IMR-90 (cell line): ENCODE measurements at regions not wholly inside any gene's neighbourhood (a gene's known extent, or its start where the extent isn't known, plus 50 kb on each side); places are given as distances from the start of the nearest gene placed in this dataset.

Experiments
- ATAC-seq: fragments of 200-7000 bp; cut with Tn5 transposase; 2 replicates; pipeline ENCODE4 v1.9.1; 2020; ENCODE audit warnings: low read depth, mild to moderate bottlenecking, moderate library complexity
- BruUV-seq: library from RNA; stranded (reverse); fragments of 400-500 nt; replicated peaks from 2 replicates; lab custom pipeline; 2021; lab: Mats Ljungman, UMichigan
- CTCF ChIA-PET: fragments of 300-600 bp; formaldehyde crosslinking; extraction: SDS; loops from one replicate; lab custom pipeline; 2021; ENCODE audit warnings: antibody characterized with exemption; lab: Yijun Ruan, JAX
- POLR2A ChIA-PET: fragments of 300-600 bp; sonication (Branson Sonifier 250); formaldehyde crosslinking; loops from one replicate; lab custom pipeline; 2022; ENCODE audit warnings: antibody characterized with exemption; ENCODE audit not compliant: unreplicated experiment; lab: Charles Lee
- DNase-seq: peaks from one replicate; pipeline ENCODE4 v3.0.0; 2013
- H2AFZ ChIP-seq: replicated peaks from 2 replicates; pipeline ENCODE3; 2013; ENCODE audit warnings: low read length, mild to moderate bottlenecking; ENCODE audit not compliant: poor library complexity
- H2AK5ac ChIP-seq: 2 replicates; pipeline ENCODE4 v1.6.1; 2013; ENCODE audit warnings: low read depth, low read length, inconsistent platforms
- H2AK9ac ChIP-seq: replicated peaks from 2 replicates; pipeline ENCODE3; 2013; ENCODE audit warnings: mild to moderate bottlenecking, low read depth, low read length, moderate library complexity; ENCODE audit not compliant: poor library complexity
- H2BK120ac ChIP-seq: 2 replicates; pipeline ENCODE4 v1.6.1; 2013; ENCODE audit warnings: low read depth, low read length, inconsistent platforms
- H2BK15ac ChIP-seq: 3 replicates; pipeline ENCODE4 v1.6.1; 2013; ENCODE audit warnings: low read depth, low read length, inconsistent platforms
- H2BK20ac ChIP-seq: 2 replicates; pipeline ENCODE4 v1.6.1; 2013; ENCODE audit warnings: low read depth, mild to moderate bottlenecking, inconsistent platforms, low read length, moderate library complexity
- H2BK5ac ChIP-seq: 2 replicates; pipeline ENCODE4 v1.6.1; 2013; ENCODE audit warnings: mild to moderate bottlenecking, low read depth, low read length, inconsistent platforms; ENCODE audit not compliant: poor library complexity, severe bottlenecking
- H3K14ac ChIP-seq: replicated peaks from 2 replicates; pipeline ENCODE4 v1.6.1; 2013; ENCODE audit warnings: low read depth, low read length, inconsistent platforms
- H3K18ac ChIP-seq: 2 replicates; pipeline ENCODE4 v1.6.1; 2013; ENCODE audit warnings: low read depth, low read length, control low read depth
- H3K23ac ChIP-seq: 2 replicates; pipeline ENCODE4 v1.6.1; 2013; ENCODE audit warnings: low read depth, low read length, inconsistent platforms
- H3K27ac ChIP-seq: 2 replicates; pipeline ENCODE4 v1.5.1; 2013; ENCODE audit warnings: mild to moderate bottlenecking, control low read depth, low read length; ENCODE audit not compliant: insufficient read depth
- H3K27me3 ChIP-seq: 2 replicates; pipeline ENCODE4 v1.6.1; 2013; ENCODE audit warnings: low read length; ENCODE audit not compliant: control insufficient read depth, insufficient read depth
- H3K36me3 ChIP-seq: 2 replicates; pipeline ENCODE4 v1.6.1; 2013; ENCODE audit warnings: low read length, mixed read lengths; ENCODE audit not compliant: control insufficient read depth, insufficient read depth
- H3K4ac ChIP-seq: 2 replicates; pipeline ENCODE4 v1.6.1; 2013; ENCODE audit warnings: low read depth, low read length, inconsistent platforms
- H3K4me1 ChIP-seq: 2 replicates; pipeline ENCODE4 v1.6.1; 2013; ENCODE audit warnings: low read length, mixed read lengths; ENCODE audit not compliant: control insufficient read depth, insufficient read depth
- H3K4me2 ChIP-seq: 2 replicates; pipeline ENCODE4 v1.6.1; 2013; ENCODE audit warnings: low read depth, mild to moderate bottlenecking, control low read depth, low read length, moderate library complexity
- H3K4me3 ChIP-seq: 2 replicates; pipeline ENCODE4 v1.5.1; 2013; ENCODE audit warnings: low read depth, mild to moderate bottlenecking, control low read depth, low read length, moderate library complexity; ENCODE audit not compliant: insufficient read depth
- H3K56ac ChIP-seq: 2 replicates; pipeline ENCODE4 v1.6.1; 2013; ENCODE audit warnings: low read length, inconsistent platforms; ENCODE audit not compliant: insufficient read depth; ENCODE audit errors: extremely low read depth
- H3K79me1 ChIP-seq, 2 experiments: 2 replicates each; pipeline ENCODE4 v1.6.1; 2013; ENCODE audit warnings: low read length in 2 of 2, inconsistent platforms in 1 of 2, low read depth in 1 of 2
- H3K9ac ChIP-seq: 2 replicates; pipeline ENCODE4 v1.6.1; 2013; ENCODE audit warnings: low read depth, low read length, control low read depth
- H3K9me1 ChIP-seq: 2 replicates; pipeline ENCODE4 v1.6.1; 2013; ENCODE audit warnings: low read length, inconsistent platforms; ENCODE audit not compliant: insufficient read depth
- H3K9me3 ChIP-seq: 2 replicates; pipeline ENCODE4 v1.6.1; 2013; ENCODE audit warnings: low read length; ENCODE audit not compliant: control insufficient read depth, insufficient read depth
- H4K20me1 ChIP-seq: 2 replicates; pipeline ENCODE4 v1.6.1; 2013; ENCODE audit warnings: low read length, inconsistent platforms; ENCODE audit not compliant: insufficient read depth
- H4K5ac ChIP-seq: 2 replicates; pipeline ENCODE4 v1.6.1; 2013; ENCODE audit warnings: mild to moderate bottlenecking, low read depth, low read length, control low read depth
- H4K8ac ChIP-seq, 2 experiments: 2 replicates each; pipeline ENCODE4 v1.6.1; 2013; ENCODE audit warnings: low read depth in 2 of 2, low read length in 2 of 2, control low read depth in 1 of 2, inconsistent platforms in 1 of 2
- H4K91ac ChIP-seq: 2 replicates; pipeline ENCODE4 v1.6.1; 2013; ENCODE audit warnings: low read depth, low read length, inconsistent platforms; ENCODE audit not compliant: insufficient read depth
- BHLHE40 ChIP-seq: fragments of 150-350 bp; IDR thresholded peaks from 2 replicates; pipeline ENCODE4 v1.6.1; 2016; ENCODE audit warnings: mild to moderate bottlenecking, low read depth, low read length
- CEBPB ChIP-seq: IDR thresholded peaks from 2 replicates; pipeline ENCODE4 v1.6.1; 2012; ENCODE audit warnings: low read depth, low read length, improper control_type of control experiment
- CHD1 ChIP-seq: IDR thresholded peaks from 2 replicates; pipeline ENCODE4 v1.6.1; 2012; ENCODE audit warnings: low read depth, low read length, improper control_type of control experiment
- CTCF ChIP-seq: conservative IDR thresholded peaks from 2 replicates; pipeline ENCODE4 v1.5.1; 2012; ENCODE audit warnings: mild to moderate bottlenecking, low read depth, low read length, improper control_type of control experiment
- FOS ChIP-seq: fragments of 150-350 bp; IDR thresholded peaks from 2 replicates; pipeline ENCODE4 v1.6.1; 2016; ENCODE audit warnings: low read depth, low read length
- MAFK ChIP-seq: IDR thresholded peaks from 2 replicates; pipeline ENCODE4 v1.6.1; 2012; ENCODE audit warnings: low read depth, low read length, improper control_type of control experiment
- MAZ ChIP-seq: IDR thresholded peaks from 2 replicates; pipeline ENCODE4 v1.6.1; 2012; ENCODE audit warnings: low read depth, mild to moderate bottlenecking, low read length, improper control_type of control experiment, moderate library complexity, borderline replicate concordance
- MXI1 ChIP-seq: IDR thresholded peaks from 2 replicates; pipeline ENCODE4 v1.6.1; 2012; ENCODE audit warnings: low read depth, mild to moderate bottlenecking, low read length, moderate library complexity, borderline replicate concordance
- NFE2L2 ChIP-seq: fragments of 150-350 bp; IDR thresholded peaks from 2 replicates; pipeline ENCODE4 v1.6.1; 2016; ENCODE audit warnings: low read depth, mild to moderate bottlenecking, low read length
- POLR2A ChIP-seq: IDR thresholded peaks from 2 replicates; pipeline ENCODE4 v1.6.1; 2012; ENCODE audit warnings: mild to moderate bottlenecking, low read depth, low read length
- RAD21 ChIP-seq: IDR thresholded peaks from 2 replicates; pipeline ENCODE4 v1.6.1; 2012; ENCODE audit warnings: low read length, improper control_type of control experiment
- RCOR1 ChIP-seq: IDR thresholded peaks from 2 replicates; pipeline ENCODE4 v1.6.1; 2012; ENCODE audit warnings: mild to moderate bottlenecking, low read length, improper control_type of control experiment; ENCODE audit not compliant: insufficient replicate concordance
- RFX5 ChIP-seq: IDR thresholded peaks from 2 replicates; pipeline ENCODE4 v1.8.0; 2012; ENCODE audit warnings: low read depth, mild to moderate bottlenecking, low read length, moderate library complexity
- SMC3 ChIP-seq: fragments of 150-350 bp; IDR thresholded peaks from 2 replicates; pipeline ENCODE4 v1.6.1; 2016; ENCODE audit warnings: low read depth, mild to moderate bottlenecking, antibody characterized with exemption, low read length, moderate library complexity
- USF2 ChIP-seq: fragments of 150-350 bp; IDR thresholded peaks from 2 replicates; pipeline ENCODE4 v1.6.1; 2017; ENCODE audit warnings: mild to moderate bottlenecking, antibody characterized with exemption, low read length, low read depth
- WGBS, 2 experiments: methylation state at CpG; one replicate each; pipeline versions ENCODE4 v1.1.5 to v1.1.7; 2013; ENCODE audit warnings: missing lambda C conversion rate in 2 of 2; ENCODE audit not compliant: insufficient read length in 1 of 2; ENCODE audit errors: extremely low coverage in 2 of 2; 5-methylcytosine and 5-hydroxymethylcytosine counted together
- dilution Hi-C: fragments of 300-500 bp; cut with HindIII; formaldehyde crosslinking; loops from one replicate; pipeline ENCODE4 v1.14.3; 2018; ENCODE audit warnings: low sequenced_read_pairs; ENCODE audit not compliant: unreplicated experiment
- in situ Hi-C: fragments of 300-500 bp; cut with MboI; formaldehyde crosslinking; loops from 3 replicates; pipeline ENCODE4 v1.14.3; 2019; ENCODE audit warnings: low sequenced_read_pairs, inconsistent platforms, mixed read lengths
- intact Hi-C: fragments of 100-400 bp; cut with micrococcal nuclease; formaldehyde crosslinking; loops from 2 replicates; pipeline ENCODE4 v1.10.0; 2022
- TF ChIP-seq, protein P1 (sequence below): fragments of 150-350 bp; IDR thresholded peaks from 2 replicates; pipeline ENCODE4 v1.6.1; 2016; ENCODE audit warnings: low read depth, mild to moderate bottlenecking, low read length, moderate library complexity, borderline replicate concordance

DNA sequence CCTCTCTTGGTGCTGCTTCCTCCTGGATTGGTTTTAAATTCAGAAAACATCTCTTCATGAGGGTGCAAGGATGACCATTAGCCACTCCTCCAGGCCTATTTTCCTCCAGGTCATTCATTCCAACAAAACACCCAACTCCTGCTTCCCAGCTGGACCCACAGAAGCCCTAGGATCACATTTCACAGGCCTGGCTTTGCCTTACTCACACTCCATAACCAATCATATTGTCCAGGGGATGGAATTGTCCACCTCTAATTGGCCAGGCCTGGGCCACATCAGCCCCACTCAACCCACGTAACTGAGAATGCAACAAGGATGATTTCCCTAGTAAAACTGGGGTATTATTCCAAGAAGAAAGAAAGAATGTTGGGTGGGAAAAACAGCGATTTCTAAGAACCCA, 616.7 kb upstream of the SUCLG2 start:
- H3K27me3 ChIP-seq = no peaks in the 10 kb centered on the region
- H3K9ac ChIP-seq = no peak overlapping the region
- no peak overlapping the region for H4K8ac ChIP-seq
- no peak overlapping the region for H2BK20ac ChIP-seq
- no peak overlapping the region for H3K4me3 ChIP-seq
- intact Hi-C loops = no loop called here
- POLR2A ChIA-PET = no interaction called here
- dilution Hi-C loops = no loop called here
- H2BK5ac ChIP-seq = no peak overlapping the region
- no peak overlapping the region for H3K23ac ChIP-seq
- CTCF ChIA-PET = no interaction called here
- H4K91ac ChIP-seq = no peak overlapping the region
- no peak for DNase-seq
- TF ChIP-seq BHLHE40 (no peak), MXI1 (no peak), MAZ (no peak), RFX5 (no peak), CTCF (no peak), USF2 (no peak), SMC3 (no peak), FOS (no peak), RAD21 (no peak), CHD1 (no peak), RCOR1 (no peak), NFE2L2 (no peak), POLR2A (no peak), MAFK (no peak), CEBPB (no peak)
- TF ChIP-seq, protein P1, sequence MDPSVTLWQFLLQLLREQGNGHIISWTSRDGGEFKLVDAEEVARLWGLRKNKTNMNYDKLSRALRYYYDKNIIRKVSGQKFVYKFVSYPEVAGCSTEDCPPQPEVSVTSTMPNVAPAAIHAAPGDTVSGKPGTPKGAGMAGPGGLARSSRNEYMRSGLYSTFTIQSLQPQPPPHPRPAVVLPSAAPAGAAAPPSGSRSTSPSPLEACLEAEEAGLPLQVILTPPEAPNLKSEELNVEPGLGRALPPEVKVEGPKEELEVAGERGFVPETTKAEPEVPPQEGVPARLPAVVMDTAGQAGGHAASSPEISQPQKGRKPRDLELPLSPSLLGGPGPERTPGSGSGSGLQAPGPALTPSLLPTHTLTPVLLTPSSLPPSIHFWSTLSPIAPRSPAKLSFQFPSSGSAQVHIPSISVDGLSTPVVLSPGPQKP = no peak
- ATAC-seq = no peak
- H3K79me1 ChIP-seq = no peaks in the 10 kb centered on the region
- no peak overlapping the region for H2AFZ ChIP-seq
- no peaks in the 10 kb centered on the region for H4K20me1 ChIP-seq
- H2AK9ac ChIP-seq = no peak overlapping the region
- no peaks in the 10 kb centered on the region for H3K36me3 ChIP-seq
- in situ Hi-C loops = no loop called here
- no peak overlapping the region for H4K5ac ChIP-seq
- no peaks in the 10 kb centered on the region for H3K9me1 ChIP-seq
- H3K9me3 ChIP-seq = peaks cover 4% of the 10 kb centered on the region; the same call in 1 of the 2 replicates
- no peak overlapping the region for H3K4ac ChIP-seq
- H3K14ac ChIP-seq = no peak overlapping the region
- no peak overlapping the region for H2BK15ac ChIP-seq
- WGBS, 2 experiments = 50% methylated on average over 1 of the region's 2 CpGs; no CpG with 5 or more reads in 1 of the 2 experiments
- H2AK5ac ChIP-seq = no peak overlapping the region
- H3K4me2 ChIP-seq = no peak overlapping the region
- no TSS peak for BruUV-seq
- no peak overlapping the region for H3K27ac ChIP-seq
- H3K56ac ChIP-seq = no peak overlapping the region
- H2BK120ac ChIP-seq = no peak overlapping the region
- no peaks in the 10 kb centered on the region for H3K4me1 ChIP-seq
- no peak overlapping the region for H3K18ac ChIP-seq
